ENCODE measurements at regions not wholly inside any gene's neighbourhood (a gene's known extent, or its start where the extent isn't known, plus 50 kb on each side); places are given as distances from the start of the nearest gene placed in this dataset.

DNA sequence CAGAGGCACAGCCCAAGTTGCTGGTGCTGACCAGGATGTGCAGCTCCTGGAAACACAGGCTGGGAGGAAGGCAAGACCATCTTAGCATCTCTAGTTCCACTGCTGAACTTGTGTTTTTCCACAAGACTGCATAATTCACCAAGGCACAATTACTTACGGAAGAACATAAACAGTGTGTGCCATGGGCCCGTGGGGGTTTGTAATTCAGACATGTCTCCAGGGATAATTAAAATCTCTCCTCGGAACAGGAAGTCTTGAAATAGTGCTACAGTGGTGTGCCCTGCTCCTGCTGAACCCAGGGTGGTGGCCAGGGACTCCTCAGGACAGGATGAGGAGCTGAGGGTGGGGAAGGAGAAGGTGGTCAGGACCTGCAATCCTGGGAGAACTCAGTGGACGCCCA, 188.2 kb downstream of the CCT6B start:
- no peak for DNase-seq (ENCODE audit: low read depth)
- Histone ChIP-seq H3K4me3 (ENCODE audit: insufficient read depth, low read depth, low read length) (no peak overlapping the region), H3K4me1 (ENCODE audit: insufficient read depth, low read length) (no peaks in the 10 kb centered on the region), H3K9ac (ENCODE audit: low read length) (no peak overlapping the region), H3K27ac (ENCODE audit: low read depth, low read length) (no peak overlapping the region), H3K27me3 (ENCODE audit: insufficient read depth, low read length) (no peaks in the 10 kb centered on the region), H3K9me3 (ENCODE audit: insufficient read depth, low read depth, low read length) (no peaks in the 10 kb centered on the region), H3K79me2 (ENCODE audit: insufficient read depth, low read length) (no peaks in the 10 kb centered on the region), H4K20me1 (ENCODE audit: insufficient read depth, low read length) (no peaks in the 10 kb centered on the region), H3K4me2 (ENCODE audit: low read length) (no peak overlapping the region), H2AFZ (ENCODE audit: low read depth, low read length) (no peak overlapping the region), H3K36me3 (ENCODE audit: insufficient read depth, low read length) (no peaks in the 10 kb centered on the region)
- no peaks in the 10 kb centered on the region for H3K36me3 Mint-ChIP-seq (ENCODE audit: low read depth, unreplicated experiment)
- H3K27me3 Mint-ChIP-seq (ENCODE audit: low read depth, unreplicated experiment), result peaks cover 59% of the 10 kb centered on the region
- no peak overlapping the region for H3K4me3 Mint-ChIP-seq (ENCODE audit: unreplicated experiment)
- no peak for FAIRE-seq
- no peak overlapping the region for H3K27ac Mint-ChIP-seq (ENCODE audit: unreplicated experiment)
- TF ChIP-seq, protein P1, sequence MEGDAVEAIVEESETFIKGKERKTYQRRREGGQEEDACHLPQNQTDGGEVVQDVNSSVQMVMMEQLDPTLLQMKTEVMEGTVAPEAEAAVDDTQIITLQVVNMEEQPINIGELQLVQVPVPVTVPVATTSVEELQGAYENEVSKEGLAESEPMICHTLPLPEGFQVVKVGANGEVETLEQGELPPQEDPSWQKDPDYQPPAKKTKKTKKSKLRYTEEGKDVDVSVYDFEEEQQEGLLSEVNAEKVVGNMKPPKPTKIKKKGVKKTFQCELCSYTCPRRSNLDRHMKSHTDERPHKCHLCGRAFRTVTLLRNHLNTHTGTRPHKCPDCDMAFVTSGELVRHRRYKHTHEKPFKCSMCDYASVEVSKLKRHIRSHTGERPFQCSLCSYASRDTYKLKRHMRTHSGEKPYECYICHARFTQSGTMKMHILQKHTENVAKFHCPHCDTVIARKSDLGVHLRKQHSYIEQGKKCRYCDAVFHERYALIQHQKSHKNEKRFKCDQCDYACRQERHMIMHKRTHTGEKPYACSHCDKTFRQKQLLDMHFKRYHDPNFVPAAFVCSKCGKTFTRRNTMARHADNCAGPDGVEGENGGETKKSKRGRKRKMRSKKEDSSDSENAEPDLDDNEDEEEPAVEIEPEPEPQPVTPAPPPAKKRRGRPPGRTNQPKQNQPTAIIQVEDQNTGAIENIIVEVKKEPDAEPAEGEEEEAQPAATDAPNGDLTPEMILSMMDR (IDR thresholded peaks at IDR 0.05; ENCODE audit: insufficient read depth, low read depth, low read length), result no peak
- no peak for TF ChIP-seq EZH2 (IDR thresholded peaks at IDR 0.05; ENCODE audit: insufficient read depth, low read length)
- peaks cover 2% of the 10 kb centered on the region for H3K9me3 Mint-ChIP-seq (ENCODE audit: unreplicated experiment)
- no peaks in the 10 kb centered on the region for H3K4me1 Mint-ChIP-seq (ENCODE audit: low read depth, unreplicated experiment)

DNA sequence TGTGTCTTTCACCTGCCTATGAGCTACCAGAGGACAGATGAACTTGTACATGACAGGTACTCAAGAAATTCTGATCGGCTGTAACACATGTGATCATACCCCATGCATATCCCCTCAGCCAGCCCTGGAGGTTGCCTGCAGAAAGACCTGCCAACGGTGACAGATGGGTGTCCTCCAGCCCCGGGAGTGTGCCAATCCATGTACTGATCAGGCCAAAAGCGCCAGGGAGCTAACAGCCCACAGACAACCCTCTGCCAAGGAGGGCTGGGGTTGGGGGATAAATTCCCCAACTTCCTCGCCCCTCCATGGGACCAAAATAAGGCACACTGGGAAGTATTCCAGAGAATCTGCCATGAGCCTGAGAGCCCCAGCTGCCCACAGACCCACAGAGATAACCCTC, 189.4 kb downstream of the CCT6B start:
- no peak for FAIRE-seq
- Histone ChIP-seq H3K36me3 (ENCODE audit: insufficient read depth, low read length) (no peaks in the 10 kb centered on the region), H3K4me1 (ENCODE audit: insufficient read depth, low read length) (no peaks in the 10 kb centered on the region), H4K20me1 (ENCODE audit: insufficient read depth, low read length) (no peaks in the 10 kb centered on the region), H3K27ac (ENCODE audit: low read depth, low read length) (no peak overlapping the region), H3K27me3 (ENCODE audit: insufficient read depth, low read length) (no peaks in the 10 kb centered on the region), H3K9me3 (ENCODE audit: insufficient read depth, low read depth, low read length) (no peaks in the 10 kb centered on the region), H2AFZ (ENCODE audit: low read depth, low read length) (no peak overlapping the region), H3K4me2 (ENCODE audit: low read length) (no peak overlapping the region), H3K9ac (ENCODE audit: low read length) (no peak overlapping the region), H3K79me2 (ENCODE audit: insufficient read depth, low read length) (no peaks in the 10 kb centered on the region), H3K4me3 (ENCODE audit: insufficient read depth, low read depth, low read length) (no peak overlapping the region)
- Mint-ChIP-seq H3K27me3 (ENCODE audit: low read depth, unreplicated experiment) (peaks cover 60% of the 10 kb centered on the region), H3K4me1 (ENCODE audit: low read depth, unreplicated experiment) (no peaks in the 10 kb centered on the region), H3K27ac (ENCODE audit: unreplicated experiment) (no peak overlapping the region), H3K9me3 (ENCODE audit: unreplicated experiment) (peaks cover 2% of the 10 kb centered on the region), H3K36me3 (ENCODE audit: low read depth, unreplicated experiment) (no peaks in the 10 kb centered on the region), H3K4me3 (ENCODE audit: unreplicated experiment) (no peak overlapping the region)
- TF ChIP-seq EZH2 (IDR thresholded peaks at IDR 0.05; ENCODE audit: insufficient read depth, low read length), result no peak
- TF ChIP-seq, protein P1 (IDR thresholded peaks at IDR 0.05; ENCODE audit: insufficient read depth, low read depth, low read length), result no peak
- DNase-seq (ENCODE audit: low read depth), result no peak

DNA sequence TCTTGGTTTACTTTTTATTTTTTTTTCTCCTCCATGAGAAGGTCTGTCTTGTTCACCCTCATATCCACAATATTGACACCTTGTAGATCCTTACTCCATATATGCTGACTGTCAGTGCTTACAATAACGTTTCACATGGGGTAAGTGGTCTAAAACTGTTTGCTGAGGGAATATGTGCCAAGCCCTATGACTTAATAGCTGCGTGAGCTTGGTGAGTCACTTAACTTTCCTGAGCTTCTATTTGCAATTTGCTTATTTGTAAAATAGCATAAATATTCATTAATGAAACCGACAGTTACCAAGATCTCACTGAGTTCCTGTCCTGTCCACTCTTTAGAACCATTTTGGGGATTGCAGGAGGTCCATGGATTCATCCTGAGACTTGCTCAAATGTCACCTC, 190.7 kb downstream of the CCT6B start:
- H3K27me3 Mint-ChIP-seq (ENCODE audit: low read depth, unreplicated experiment), result peaks cover 50% of the 10 kb centered on the region

More for the DNA sequence above, 190.7 kb downstream of the CCT6B start:
- no peak overlapping the region for H3K4me2 ChIP-seq (ENCODE audit: low read length)
- H3K36me3 ChIP-seq (ENCODE audit: insufficient read depth, low read length), result no peaks in the 10 kb centered on the region
- no peak overlapping the region for H2AFZ ChIP-seq (ENCODE audit: low read depth, low read length)
- no peak overlapping the region for H3K9ac ChIP-seq (ENCODE audit: low read length)
- no peak for TF ChIP-seq EZH2 (IDR thresholded peaks at IDR 0.05; ENCODE audit: insufficient read depth, low read length)
- TF ChIP-seq, protein P1 (IDR thresholded peaks at IDR 0.05; ENCODE audit: insufficient read depth, low read depth, low read length), result no peak
- H4K20me1 ChIP-seq (ENCODE audit: insufficient read depth, low read length), result no peaks in the 10 kb centered on the region
- no peaks in the 10 kb centered on the region for H3K79me2 ChIP-seq (ENCODE audit: insufficient read depth, low read length)
- H3K4me1 ChIP-seq (ENCODE audit: insufficient read depth, low read length), result no peaks in the 10 kb centered on the region
- no peak overlapping the region for H3K4me3 ChIP-seq (ENCODE audit: insufficient read depth, low read depth, low read length)
- Mint-ChIP-seq H3K9me3 (ENCODE audit: unreplicated experiment) (peaks cover 2% of the 10 kb centered on the region), H3K4me1 (ENCODE audit: low read depth, unreplicated experiment) (no peaks in the 10 kb centered on the region), H3K27ac (ENCODE audit: unreplicated experiment) (no peak overlapping the region), H3K36me3 (ENCODE audit: low read depth, unreplicated experiment) (no peaks in the 10 kb centered on the region), H3K4me3 (ENCODE audit: unreplicated experiment) (no peak overlapping the region)
- H3K27me3 ChIP-seq (ENCODE audit: insufficient read depth, low read length), result no peaks in the 10 kb centered on the region
- no peaks in the 10 kb centered on the region for H3K9me3 ChIP-seq (ENCODE audit: insufficient read depth, low read depth, low read length)
- no peak for DNase-seq (ENCODE audit: low read depth)
- no peak for FAIRE-seq
- no peak overlapping the region for H3K27ac ChIP-seq (ENCODE audit: low read depth, low read length)
